ENCODE measurements at regions not wholly inside any gene's neighbourhood (a gene's known extent, or its start where the extent isn't known, plus 50 kb on each side); places are given as distances from the start of the nearest gene placed in this dataset.

DNA sequence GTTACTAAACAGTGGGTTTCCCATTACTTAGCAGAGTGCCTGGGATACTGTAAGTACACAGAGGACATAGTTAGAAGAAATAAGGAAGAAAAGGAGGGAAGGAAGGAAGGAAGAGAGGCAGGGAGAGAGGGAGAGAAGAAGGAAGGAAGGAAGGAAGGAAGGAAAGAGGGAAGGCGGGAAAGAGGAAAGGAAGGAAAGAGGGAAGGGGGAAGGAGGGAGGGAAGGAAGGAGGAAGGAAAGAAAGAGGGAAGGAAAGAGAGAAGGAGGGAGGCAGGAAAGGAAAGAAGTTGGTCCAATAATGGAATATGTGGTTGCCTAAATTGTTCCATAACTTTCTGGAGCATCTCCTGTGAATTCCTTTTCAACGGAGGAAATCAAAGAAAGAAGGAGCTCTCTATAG lies 1230.4 kb downstream of the AACS start:
- H3K36me3 ChIP-seq (replicated peaks), result no peaks in the 10 kb centered on the region
- no peak overlapping the region for H3K27ac ChIP-seq
- in situ Hi-C loops (cut with HindIII; ENCODE audit: low pct_ligation_motif_present, low sequenced_read_pairs), result no loop called here
- H3K27me3 ChIP-seq (replicated peaks), result no peaks in the 10 kb centered on the region
- TF ChIP-seq, protein P1, sequence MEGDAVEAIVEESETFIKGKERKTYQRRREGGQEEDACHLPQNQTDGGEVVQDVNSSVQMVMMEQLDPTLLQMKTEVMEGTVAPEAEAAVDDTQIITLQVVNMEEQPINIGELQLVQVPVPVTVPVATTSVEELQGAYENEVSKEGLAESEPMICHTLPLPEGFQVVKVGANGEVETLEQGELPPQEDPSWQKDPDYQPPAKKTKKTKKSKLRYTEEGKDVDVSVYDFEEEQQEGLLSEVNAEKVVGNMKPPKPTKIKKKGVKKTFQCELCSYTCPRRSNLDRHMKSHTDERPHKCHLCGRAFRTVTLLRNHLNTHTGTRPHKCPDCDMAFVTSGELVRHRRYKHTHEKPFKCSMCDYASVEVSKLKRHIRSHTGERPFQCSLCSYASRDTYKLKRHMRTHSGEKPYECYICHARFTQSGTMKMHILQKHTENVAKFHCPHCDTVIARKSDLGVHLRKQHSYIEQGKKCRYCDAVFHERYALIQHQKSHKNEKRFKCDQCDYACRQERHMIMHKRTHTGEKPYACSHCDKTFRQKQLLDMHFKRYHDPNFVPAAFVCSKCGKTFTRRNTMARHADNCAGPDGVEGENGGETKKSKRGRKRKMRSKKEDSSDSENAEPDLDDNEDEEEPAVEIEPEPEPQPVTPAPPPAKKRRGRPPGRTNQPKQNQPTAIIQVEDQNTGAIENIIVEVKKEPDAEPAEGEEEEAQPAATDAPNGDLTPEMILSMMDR (IDR thresholded peaks at IDR 0.05; ENCODE audit: low read depth, low read length, missing control alignments), result no peak
- H3K4me3 ChIP-seq (ENCODE audit: low read depth, low read length), result no peak overlapping the region
- no peak for DNase-seq

GRCh38 chr12:126309278-126309677 lies 1244.0 kb downstream of the AACS start:
- Histone ChIP-seq H3K4me3 (ENCODE audit: low read depth, low read length) (no peak overlapping the region), H3K27ac (no peak overlapping the region), H3K36me3 (replicated peaks) (no peaks in the 10 kb centered on the region), H3K27me3 (replicated peaks) (no peaks in the 10 kb centered on the region)
- TF ChIP-seq, protein P1 (IDR thresholded peaks at IDR 0.05; ENCODE audit: low read depth, low read length, missing control alignments), result no peak
- DNase-seq, result no peak
- in situ Hi-C loops (cut with HindIII; ENCODE audit: low pct_ligation_motif_present, low sequenced_read_pairs), result no loop called here

GRCh38 chr12:126312457-126312856 lies 1247.2 kb downstream of the AACS start:
- no peaks in the 10 kb centered on the region for H3K36me3 ChIP-seq (replicated peaks)
- TF ChIP-seq, protein P1 (IDR thresholded peaks at IDR 0.05; ENCODE audit: low read depth, low read length, missing control alignments), result no peak
- H3K4me3 ChIP-seq (ENCODE audit: low read depth, low read length), result no peak overlapping the region
- DNase-seq, result no peak
- H3K27me3 ChIP-seq (replicated peaks), result no peaks in the 10 kb centered on the region
- no peak overlapping the region for H3K27ac ChIP-seq
- in situ Hi-C loops (cut with HindIII; ENCODE audit: low pct_ligation_motif_present, low sequenced_read_pairs), result no loop called here

DNA sequence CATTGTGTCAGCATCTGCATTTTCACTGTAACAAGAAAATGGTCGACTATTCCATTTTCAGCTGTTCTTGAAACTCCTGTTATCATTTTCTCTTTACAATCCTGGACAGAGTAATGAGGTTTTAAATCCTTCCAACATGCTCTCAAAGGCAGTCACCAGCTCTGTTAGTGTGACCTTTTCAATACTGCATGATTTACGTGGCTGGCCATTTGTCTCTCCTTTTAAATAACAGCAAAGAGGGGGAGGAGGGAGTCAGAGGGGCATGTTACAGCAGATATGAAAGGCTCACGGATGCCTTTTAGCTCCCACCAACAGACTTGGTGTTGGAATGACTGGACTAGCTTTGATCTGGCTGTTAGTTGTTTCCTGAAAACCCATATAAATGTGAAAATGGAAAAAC lies 1251.2 kb downstream of the AACS start:
- DNase-seq, result no peak
- no peak overlapping the region for H3K4me3 ChIP-seq (ENCODE audit: low read depth, low read length)
- no peaks in the 10 kb centered on the region for H3K36me3 ChIP-seq (replicated peaks)
- no peaks in the 10 kb centered on the region for H3K27me3 ChIP-seq (replicated peaks)
- in situ Hi-C loops (cut with HindIII; ENCODE audit: low pct_ligation_motif_present, low sequenced_read_pairs), result no loop called here
- H3K27ac ChIP-seq, result no peak overlapping the region
- TF ChIP-seq, protein P1 (IDR thresholded peaks at IDR 0.05; ENCODE audit: low read depth, low read length, missing control alignments), result no peak

GRCh38 chr12:126337556-126338441 lies 1272.6 kb downstream of the AACS start:
- in situ Hi-C loops (cut with HindIII; ENCODE audit: low pct_ligation_motif_present, low sequenced_read_pairs), result no loop called here
- H3K27ac ChIP-seq, result no peak overlapping the region
- H3K27me3 ChIP-seq (replicated peaks), result no peaks in the 10 kb centered on the region
- DNase-seq, result no peak
- no peaks in the 10 kb centered on the region for H3K36me3 ChIP-seq (replicated peaks)
- TF ChIP-seq, protein P1 (IDR thresholded peaks at IDR 0.05; ENCODE audit: low read depth, low read length, missing control alignments), result no peak
- no peak overlapping the region for H3K4me3 ChIP-seq (ENCODE audit: low read depth, low read length)
